ENCODE measurements at regions not wholly inside any gene's neighbourhood (a gene's known extent, or its start where the extent isn't known, plus 50 kb on each side); places are given as distances from the start of the nearest gene placed in this dataset.

DNA sequence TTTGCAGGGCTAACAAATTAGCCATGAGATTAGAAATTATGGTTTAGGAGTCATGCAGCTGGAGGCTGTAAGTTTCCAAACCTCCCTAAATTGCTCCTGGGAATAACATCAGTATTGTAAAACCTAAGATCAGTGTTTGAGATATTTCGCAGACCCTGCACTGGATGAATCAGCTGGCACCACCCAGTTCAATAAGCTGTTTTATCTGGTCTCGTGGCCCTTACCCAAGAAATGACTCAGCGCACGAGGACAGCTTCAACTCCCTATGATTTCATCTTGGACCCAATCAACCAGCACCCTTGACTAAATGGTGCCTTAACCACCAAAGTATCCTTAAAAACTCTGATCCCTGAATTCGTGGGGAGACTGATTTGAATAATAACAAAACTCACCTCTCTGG is 482.0 kb upstream of the PCDH15 start:
- TF ChIP-seq, protein P1, sequence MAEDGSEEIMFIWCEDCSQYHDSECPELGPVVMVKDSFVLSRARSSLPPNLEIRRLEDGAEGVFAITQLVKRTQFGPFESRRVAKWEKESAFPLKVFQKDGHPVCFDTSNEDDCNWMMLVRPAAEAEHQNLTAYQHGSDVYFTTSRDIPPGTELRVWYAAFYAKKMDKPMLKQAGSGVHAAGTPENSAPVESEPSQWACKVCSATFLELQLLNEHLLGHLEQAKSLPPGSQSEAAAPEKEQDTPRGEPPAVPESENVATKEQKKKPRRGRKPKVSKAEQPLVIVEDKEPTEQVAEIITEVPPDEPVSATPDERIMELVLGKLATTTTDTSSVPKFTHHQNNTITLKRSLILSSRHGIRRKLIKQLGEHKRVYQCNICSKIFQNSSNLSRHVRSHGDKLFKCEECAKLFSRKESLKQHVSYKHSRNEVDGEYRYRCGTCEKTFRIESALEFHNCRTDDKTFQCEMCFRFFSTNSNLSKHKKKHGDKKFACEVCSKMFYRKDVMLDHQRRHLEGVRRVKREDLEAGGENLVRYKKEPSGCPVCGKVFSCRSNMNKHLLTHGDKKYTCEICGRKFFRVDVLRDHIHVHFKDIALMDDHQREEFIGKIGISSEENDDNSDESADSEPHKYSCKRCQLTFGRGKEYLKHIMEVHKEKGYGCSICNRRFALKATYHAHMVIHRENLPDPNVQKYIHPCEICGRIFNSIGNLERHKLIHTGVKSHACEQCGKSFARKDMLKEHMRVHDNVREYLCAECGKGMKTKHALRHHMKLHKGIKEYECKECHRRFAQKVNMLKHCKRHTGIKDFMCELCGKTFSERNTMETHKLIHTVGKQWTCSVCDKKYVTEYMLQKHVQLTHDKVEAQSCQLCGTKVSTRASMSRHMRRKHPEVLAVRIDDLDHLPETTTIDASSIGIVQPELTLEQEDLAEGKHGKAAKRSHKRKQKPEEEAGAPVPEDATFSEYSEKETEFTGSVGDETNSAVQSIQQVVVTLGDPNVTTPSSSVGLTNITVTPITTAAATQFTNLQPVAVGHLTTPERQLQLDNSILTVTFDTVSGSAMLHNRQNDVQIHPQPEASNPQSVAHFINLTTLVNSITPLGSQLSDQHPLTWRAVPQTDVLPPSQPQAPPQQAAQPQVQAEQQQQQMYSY (CRISPR knock-in tag; IDR thresholded peaks at IDR 0.05), result no peak
- no peak for TF ChIP-seq RAD51 (IDR thresholded peaks at IDR 0.05)
- no peak for TF ChIP-seq TCF7 (IDR thresholded peaks at IDR 0.05; ENCODE audit: borderline replicate concordance)
- no peak for TF ChIP-seq CBX3 (IDR thresholded peaks at IDR 0.05; ENCODE audit: borderline replicate concordance, low read depth)
- TF ChIP-seq NFIC (IDR thresholded peaks at IDR 0.05; ENCODE audit: low read depth, low read length), result no peak
- no peak for TF ChIP-seq POLR2A (IDR thresholded peaks at IDR 0.05; ENCODE audit: low read depth, low read length)
- no peak for TF ChIP-seq POLR2AphosphoS5 (IDR thresholded peaks at IDR 0.05; ENCODE audit: low read length)
